ENCODE measurements at regions not wholly inside any gene's neighbourhood (a gene's known extent, or its start where the extent isn't known, plus 50 kb on each side); places are given as distances from the start of the nearest gene placed in this dataset.

- Mint-ChIP-seq H3K4me1 (ENCODE audit: low read depth, unreplicated experiment) (peaks cover 10% of the 10 kb centered on the region), H3K4me3 (ENCODE audit: low read depth, unreplicated experiment) (peak overlapping the region; percentile 20), H3K27me3 (ENCODE audit: unreplicated experiment) (no peaks in the 10 kb centered on the region), H3K9me3 (ENCODE audit: low read depth, unreplicated experiment) (no peaks in the 10 kb centered on the region), H3K27ac (ENCODE audit: unreplicated experiment) (peak overlapping the region; percentile 46), H3K36me3 (ENCODE audit: insufficient read depth, unreplicated experiment) (no peaks in the 10 kb centered on the region)
- no peak for DNase-seq
- CTCF ChIA-PET: interaction anchor here (0.6 kb wide), 1 partner anchor 39 kb away, joined by 3 read pairs; no protein-coding TSS in a partner anchor
- TF ChIP-seq, protein P1, sequence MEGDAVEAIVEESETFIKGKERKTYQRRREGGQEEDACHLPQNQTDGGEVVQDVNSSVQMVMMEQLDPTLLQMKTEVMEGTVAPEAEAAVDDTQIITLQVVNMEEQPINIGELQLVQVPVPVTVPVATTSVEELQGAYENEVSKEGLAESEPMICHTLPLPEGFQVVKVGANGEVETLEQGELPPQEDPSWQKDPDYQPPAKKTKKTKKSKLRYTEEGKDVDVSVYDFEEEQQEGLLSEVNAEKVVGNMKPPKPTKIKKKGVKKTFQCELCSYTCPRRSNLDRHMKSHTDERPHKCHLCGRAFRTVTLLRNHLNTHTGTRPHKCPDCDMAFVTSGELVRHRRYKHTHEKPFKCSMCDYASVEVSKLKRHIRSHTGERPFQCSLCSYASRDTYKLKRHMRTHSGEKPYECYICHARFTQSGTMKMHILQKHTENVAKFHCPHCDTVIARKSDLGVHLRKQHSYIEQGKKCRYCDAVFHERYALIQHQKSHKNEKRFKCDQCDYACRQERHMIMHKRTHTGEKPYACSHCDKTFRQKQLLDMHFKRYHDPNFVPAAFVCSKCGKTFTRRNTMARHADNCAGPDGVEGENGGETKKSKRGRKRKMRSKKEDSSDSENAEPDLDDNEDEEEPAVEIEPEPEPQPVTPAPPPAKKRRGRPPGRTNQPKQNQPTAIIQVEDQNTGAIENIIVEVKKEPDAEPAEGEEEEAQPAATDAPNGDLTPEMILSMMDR (IDR thresholded peaks at IDR 0.05; ENCODE audit: unreplicated experiment): no peak
- intact Hi-C loops (cut with micrococcal nuclease; ENCODE audit: unreplicated experiment): no loop called here
- BruUV-seq (replicated peaks): no TSS peak
Measured at GRCh38 chr10:14447094-14447839, 116.5 kb upstream of the FRMD4A start.

DNA sequence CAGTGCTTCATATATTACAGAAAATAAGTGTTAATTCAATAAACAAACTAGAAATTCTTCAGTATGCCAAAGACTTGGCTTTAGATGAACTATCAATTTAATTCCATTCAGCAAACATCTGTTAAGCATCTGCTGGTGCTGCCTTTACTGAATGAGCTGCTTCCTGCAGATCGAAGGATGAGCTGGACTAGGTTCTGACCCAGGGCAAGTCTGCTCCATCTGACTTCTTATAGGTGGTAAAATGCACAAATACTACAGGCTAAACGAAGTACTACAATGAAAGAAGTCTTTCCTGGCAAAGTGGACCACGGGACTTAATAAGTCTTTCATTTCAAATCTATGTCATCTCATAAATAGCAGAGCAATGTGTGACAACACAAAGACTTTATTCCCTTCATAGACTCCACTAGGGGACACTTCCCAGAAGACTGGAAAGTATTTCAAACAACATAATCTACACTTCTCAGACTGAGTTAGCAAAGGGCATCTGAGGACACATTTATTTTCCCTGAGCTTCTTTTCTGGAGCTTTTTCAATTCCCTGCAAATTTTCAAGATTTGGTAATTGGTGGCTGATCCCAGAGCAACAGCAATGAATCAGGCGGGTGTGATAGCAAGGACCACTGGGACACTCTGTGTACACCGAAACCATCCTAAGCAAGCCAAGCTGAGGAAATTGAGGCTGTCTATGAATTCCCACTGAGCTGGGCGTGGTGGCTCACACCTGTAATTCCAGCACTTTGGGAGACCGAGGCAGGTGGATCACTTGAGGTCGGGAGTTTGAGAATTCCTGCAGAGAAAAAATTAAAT, 108.9 kb upstream of the FRMD4A start:
- TF ChIP-seq, protein P1 (IDR thresholded peaks at IDR 0.05; ENCODE audit: unreplicated experiment): no peak
- no peak overlapping the region for H3K4me3 Mint-ChIP-seq (ENCODE audit: low read depth, unreplicated experiment)
- DNase-seq: no peak
- H3K36me3 Mint-ChIP-seq (ENCODE audit: insufficient read depth, unreplicated experiment): no peaks in the 10 kb centered on the region
- no peaks in the 10 kb centered on the region for H3K9me3 Mint-ChIP-seq (ENCODE audit: low read depth, unreplicated experiment)
- no peaks in the 10 kb centered on the region for H3K4me1 Mint-ChIP-seq (ENCODE audit: low read depth, unreplicated experiment)
- intact Hi-C loops (cut with micrococcal nuclease; ENCODE audit: unreplicated experiment): no loop called here
- CTCF ChIA-PET: no interaction called here
- H3K27ac Mint-ChIP-seq (ENCODE audit: unreplicated experiment): no peak overlapping the region
- no TSS peak for BruUV-seq (replicated peaks)
- H3K27me3 Mint-ChIP-seq (ENCODE audit: unreplicated experiment): no peaks in the 10 kb centered on the region

- Mint-ChIP-seq H3K27me3 (ENCODE audit: unreplicated experiment) (no peaks in the 10 kb centered on the region), H3K4me1 (ENCODE audit: low read depth, unreplicated experiment) (no peaks in the 10 kb centered on the region), H3K36me3 (ENCODE audit: insufficient read depth, unreplicated experiment) (no peaks in the 10 kb centered on the region), H3K27ac (ENCODE audit: unreplicated experiment) (no peak overlapping the region), H3K4me3 (ENCODE audit: low read depth, unreplicated experiment) (no peak overlapping the region), H3K9me3 (ENCODE audit: low read depth, unreplicated experiment) (no peaks in the 10 kb centered on the region)
- TF ChIP-seq, protein P1 (IDR thresholded peaks at IDR 0.05; ENCODE audit: unreplicated experiment): no peak
- DNase-seq: no peak
- CTCF ChIA-PET: interaction anchor here (0.6 kb wide), 1 partner anchor 904 kb away, joined by 3 read pairs; no protein-coding TSS in a partner anchor
- intact Hi-C loops (cut with micrococcal nuclease; ENCODE audit: unreplicated experiment): no loop called here
- no TSS peak for BruUV-seq (replicated peaks)
Measured at GRCh38 chr10:14438576-14438975, 107.9 kb upstream of the FRMD4A start.

GRCh38 chr10:14438057-14438456, 107.3 kb upstream of the FRMD4A start:
- TF ChIP-seq, protein P1 (IDR thresholded peaks at IDR 0.05; ENCODE audit: unreplicated experiment): no peak
- intact Hi-C loops (cut with micrococcal nuclease; ENCODE audit: unreplicated experiment): no loop called here
- CTCF ChIA-PET: interaction anchor here (0.6 kb wide), 1 partner anchor 903 kb away, joined by 3 read pairs; no protein-coding TSS in a partner anchor
- BruUV-seq (replicated peaks): no TSS peak
- H3K36me3 Mint-ChIP-seq (ENCODE audit: insufficient read depth, unreplicated experiment): no peaks in the 10 kb centered on the region
- no peaks in the 10 kb centered on the region for H3K4me1 Mint-ChIP-seq (ENCODE audit: low read depth, unreplicated experiment)
- H3K4me3 Mint-ChIP-seq (ENCODE audit: low read depth, unreplicated experiment): no peak overlapping the region
- H3K27me3 Mint-ChIP-seq (ENCODE audit: unreplicated experiment): no peaks in the 10 kb centered on the region
- no peak overlapping the region for H3K27ac Mint-ChIP-seq (ENCODE audit: unreplicated experiment)
- DNase-seq: no peak
- H3K9me3 Mint-ChIP-seq (ENCODE audit: low read depth, unreplicated experiment): no peaks in the 10 kb centered on the region
